ENCODE measurements at regions not wholly inside any gene's neighbourhood (a gene's known extent, or its start where the extent isn't known, plus 50 kb on each side); places are given as distances from the start of the nearest gene placed in this dataset.

GRCh38 chr10:78906734-78907390 is 161.9 kb upstream of the ZMIZ1 start:
- ChIA-PET CTCF (no interaction called here), POLR2A (ENCODE audit: unreplicated experiment) (no interaction called here)
- Histone ChIP-seq H3K9me2 (replicated peaks; ENCODE audit: low read length) (peaks cover under 1% of the 10 kb centered on the region; the same call in 1 of the 2 replicates), H3F3A (ENCODE audit: low read length, unreplicated experiment) (no peaks in the 10 kb centered on the region), H4K20me1 (ENCODE audit: low read length) (no peaks in the 10 kb centered on the region), H3K36me3 (ENCODE audit: low read depth, low read length) (no peaks in the 10 kb centered on the region), H3K9ac (ENCODE audit: low read length) (no peak overlapping the region), H3K4me2 (ENCODE audit: low read length) (no peak overlapping the region), H3K4me3 (ENCODE audit: low read length) (no peak overlapping the region), H3K9me3 (ENCODE audit: low read length) (no peaks in the 10 kb centered on the region), H2AFZ (ENCODE audit: low read length) (no peak overlapping the region), H3K27me3 (ENCODE audit: low read length) (no peaks in the 10 kb centered on the region), H3K79me2 (ENCODE audit: low read length) (no peaks in the 10 kb centered on the region), H3K4me1 (ENCODE audit: insufficient read depth, low read length) (no peaks in the 10 kb centered on the region), H3K27ac (ENCODE audit: low read length) (no peak overlapping the region)
- ATAC-seq (no peak), DNase-seq (no peak)
- TF ChIP-seq EZH2phosphoT487 (IDR thresholded peaks at IDR 0.05; ENCODE audit: borderline replicate concordance, low read length) (no peak), EZH2 (IDR thresholded peaks at IDR 0.05; ENCODE audit: low read length, unreplicated experiment) (no peak)
- TF ChIP-seq, protein P1, sequence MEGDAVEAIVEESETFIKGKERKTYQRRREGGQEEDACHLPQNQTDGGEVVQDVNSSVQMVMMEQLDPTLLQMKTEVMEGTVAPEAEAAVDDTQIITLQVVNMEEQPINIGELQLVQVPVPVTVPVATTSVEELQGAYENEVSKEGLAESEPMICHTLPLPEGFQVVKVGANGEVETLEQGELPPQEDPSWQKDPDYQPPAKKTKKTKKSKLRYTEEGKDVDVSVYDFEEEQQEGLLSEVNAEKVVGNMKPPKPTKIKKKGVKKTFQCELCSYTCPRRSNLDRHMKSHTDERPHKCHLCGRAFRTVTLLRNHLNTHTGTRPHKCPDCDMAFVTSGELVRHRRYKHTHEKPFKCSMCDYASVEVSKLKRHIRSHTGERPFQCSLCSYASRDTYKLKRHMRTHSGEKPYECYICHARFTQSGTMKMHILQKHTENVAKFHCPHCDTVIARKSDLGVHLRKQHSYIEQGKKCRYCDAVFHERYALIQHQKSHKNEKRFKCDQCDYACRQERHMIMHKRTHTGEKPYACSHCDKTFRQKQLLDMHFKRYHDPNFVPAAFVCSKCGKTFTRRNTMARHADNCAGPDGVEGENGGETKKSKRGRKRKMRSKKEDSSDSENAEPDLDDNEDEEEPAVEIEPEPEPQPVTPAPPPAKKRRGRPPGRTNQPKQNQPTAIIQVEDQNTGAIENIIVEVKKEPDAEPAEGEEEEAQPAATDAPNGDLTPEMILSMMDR (conservative IDR thresholded peaks at IDR 0.05; ENCODE audit: low read depth, low read length) = no peak
- BruUV-seq (replicated peaks) = no TSS peak
- intact Hi-C loops (cut with micrococcal nuclease) = loop anchor here (5.0 kb wide), 1 partner anchor 160 kb away; the partner anchor contains the start of gene ZMIZ1

GRCh38 chr10:78907551-78908211 is 161.1 kb upstream of the ZMIZ1 start:
- intact Hi-C loops (cut with micrococcal nuclease) = loop anchor here (5.0 kb wide), 1 partner anchor 160 kb away; the partner anchor contains the start of gene ZMIZ1
- CTCF ChIA-PET = no interaction called here
- no peak for TF ChIP-seq EZH2 (IDR thresholded peaks at IDR 0.05; ENCODE audit: low read length, unreplicated experiment)
- no peaks in the 10 kb centered on the region for H3K9me2 ChIP-seq (replicated peaks; ENCODE audit: low read length)
- H4K20me1 ChIP-seq (ENCODE audit: low read length) = no peaks in the 10 kb centered on the region
- no peaks in the 10 kb centered on the region for H3K79me2 ChIP-seq (ENCODE audit: low read length)
- no peak overlapping the region for H3K9ac ChIP-seq (ENCODE audit: low read length)
- no TSS peak for BruUV-seq (replicated peaks)
- no peak for DNase-seq
- H3K27ac ChIP-seq (ENCODE audit: low read length) = no peak overlapping the region
- H3K4me3 ChIP-seq (ENCODE audit: low read length) = no peak overlapping the region
- H2AFZ ChIP-seq (ENCODE audit: low read length) = no peak overlapping the region
- POLR2A ChIA-PET (ENCODE audit: unreplicated experiment) = no interaction called here
- H3F3A ChIP-seq (ENCODE audit: low read length, unreplicated experiment) = no peaks in the 10 kb centered on the region
- no peaks in the 10 kb centered on the region for H3K36me3 ChIP-seq (ENCODE audit: low read depth, low read length)
- H3K4me1 ChIP-seq (ENCODE audit: insufficient read depth, low read length) = no peaks in the 10 kb centered on the region
- H3K4me2 ChIP-seq (ENCODE audit: low read length) = no peak overlapping the region
- no peaks in the 10 kb centered on the region for H3K27me3 ChIP-seq (ENCODE audit: low read length)
- H3K9me3 ChIP-seq (ENCODE audit: low read length) = no peaks in the 10 kb centered on the region
- no peak for ATAC-seq

GRCh38 chr10:78909221-78909620 is 159.5 kb upstream of the ZMIZ1 start:
- Histone ChIP-seq H2AFZ (ENCODE audit: low read length) (no peak overlapping the region), H3K79me2 (ENCODE audit: low read length) (no peaks in the 10 kb centered on the region), H4K20me1 (ENCODE audit: low read length) (no peaks in the 10 kb centered on the region), H3K4me3 (ENCODE audit: low read length) (no peak overlapping the region), H3K27ac (ENCODE audit: low read length) (no peak overlapping the region), H3K9ac (ENCODE audit: low read length) (no peak overlapping the region), H3K9me2 (replicated peaks; ENCODE audit: low read length) (no peaks in the 10 kb centered on the region), H3K4me1 (ENCODE audit: insufficient read depth, low read length) (no peaks in the 10 kb centered on the region), H3K36me3 (ENCODE audit: low read depth, low read length) (no peaks in the 10 kb centered on the region), H3K4me2 (ENCODE audit: low read length) (no peak overlapping the region), H3K9me3 (ENCODE audit: low read length) (no peaks in the 10 kb centered on the region), H3F3A (ENCODE audit: low read length, unreplicated experiment) (no peaks in the 10 kb centered on the region), H3K27me3 (ENCODE audit: low read length) (no peaks in the 10 kb centered on the region)
- BruUV-seq (replicated peaks) = no TSS peak
- DNase-seq (no peak), ATAC-seq (no peak)
- ChIA-PET CTCF (no interaction called here), POLR2A (ENCODE audit: unreplicated experiment) (interaction anchor here (0.7 kb wide), 1 partner anchor 16 kb away, joined by 7 read pairs; no protein-coding TSS in a partner anchor)
- intact Hi-C loops (cut with micrococcal nuclease) = loop anchor here (5.0 kb wide), 1 partner anchor 158 kb away; the partner anchor contains the start of gene ZMIZ1
- no peak for TF ChIP-seq EZH2phosphoT487 (IDR thresholded peaks at IDR 0.05; ENCODE audit: borderline replicate concordance, low read length)
- TF ChIP-seq EZH2 (IDR thresholded peaks at IDR 0.05; ENCODE audit: low read length, unreplicated experiment) = no peak
- TF ChIP-seq, protein P1 (conservative IDR thresholded peaks at IDR 0.05; ENCODE audit: low read depth, low read length) = no peak

Data from PC-3 (cell line).